Glomerular visceral epithelial cell (primary cell): ENCODE measurements at regions not wholly inside any gene's neighbourhood (a gene's known extent, or its start where the extent isn't known, plus 50 kb on each side); places are given as distances from the start of the nearest gene placed in this dataset.

Source experiments
- DNase-seq: peaks from one replicate; pipeline ENCODE4 v3.0.0-alpha.2; 2016; ENCODE audit errors: extremely low spot score

GRCh38 chr12:125271892-125272291 is 206.7 kb downstream of the AACS start:
- DNase-seq = no peak

- no peak for DNase-seq
Measured at GRCh38 chr12:125272383-125272933, 207.2 kb downstream of the AACS start.

GRCh38 chr12:125276567-125276966 is 211.3 kb downstream of the AACS start:
- no peak for DNase-seq

GRCh38 chr12:125280482-125281377 is 215.5 kb downstream of the AACS start:
- no peak for DNase-seq

- DNase-seq = no peak
Measured at GRCh38 chr12:125282921-125283320, 217.7 kb downstream of the AACS start.

- no peak for DNase-seq
Measured at GRCh38 chr12:125283521-125283920, 218.3 kb downstream of the AACS start.

- DNase-seq = no peak
Measured at GRCh38 chr12:125284087-125284486, 218.9 kb downstream of the AACS start.

- DNase-seq = no peak
Measured at GRCh38 chr12:125284945-125285685, 219.9 kb downstream of the AACS start.

- DNase-seq = no peak
Measured at GRCh38 chr12:125286005-125286727, 220.9 kb downstream of the AACS start.

GRCh38 chr12:125287155-125287847 is 222.1 kb downstream of the AACS start:
- no peak for DNase-seq

- DNase-seq = no peak
Measured at GRCh38 chr12:125288931-125289928, 224.0 kb downstream of the AACS start.

- no peak for DNase-seq
Measured at GRCh38 chr12:125289970-125290369, 224.7 kb downstream of the AACS start.

GRCh38 chr12:125292700-125293099 is 227.5 kb downstream of the AACS start:
- no peak for DNase-seq

GRCh38 chr12:125295550-125295949 is 230.3 kb downstream of the AACS start:
- no peak for DNase-seq

- DNase-seq = no peak
Measured at GRCh38 chr12:125296701-125297100, 231.5 kb downstream of the AACS start.

- DNase-seq = no peak
Measured at GRCh38 chr12:125299840-125300239, 234.6 kb downstream of the AACS start.

- DNase-seq = no peak
Measured at GRCh38 chr12:125300249-125300648, 235.0 kb downstream of the AACS start.

- DNase-seq = no peak
Measured at GRCh38 chr12:125303337-125303736, 238.1 kb downstream of the AACS start.

- DNase-seq = no peak
Measured at GRCh38 chr12:125304029-125304428, 238.8 kb downstream of the AACS start.

GRCh38 chr12:125305231-125305630 is 240.0 kb downstream of the AACS start:
- no peak for DNase-seq
